Rectal smooth muscle tissue (tissue), 1 donor: ENCODE measurements at regions not wholly inside any gene's neighbourhood (a gene's known extent, or its start where the extent isn't known, plus 50 kb on each side); places are given as distances from the start of the nearest gene placed in this dataset.

ENCODE experiments used
- H3K27ac ChIP-seq: one replicate; pipeline ENCODE4 v1.7.0; 2013; ENCODE audit warnings: low read depth, low read length, inconsistent platforms
- H3K27me3 ChIP-seq: one replicate; pipeline ENCODE4 v1.7.0; 2013; ENCODE audit warnings: low read length; ENCODE audit not compliant: control insufficient read depth, insufficient read depth
- H3K36me3 ChIP-seq: one replicate; pipeline ENCODE4 v1.7.0; 2013; ENCODE audit warnings: low read length; ENCODE audit not compliant: control insufficient read depth, insufficient read depth
- H3K4me1 ChIP-seq: one replicate; pipeline ENCODE4 v1.7.0; 2013; ENCODE audit warnings: low read length; ENCODE audit not compliant: control insufficient read depth, insufficient read depth
- H3K4me3 ChIP-seq: one replicate; pipeline ENCODE4 v1.7.0; 2013; ENCODE audit warnings: low read length
- H3K9ac ChIP-seq: one replicate; pipeline ENCODE4 v1.7.0; 2013; ENCODE audit warnings: low read length

- Histone ChIP-seq H3K4me1 (no peaks in the 10 kb centered on the region), H3K27me3 (no peaks in the 10 kb centered on the region), H3K4me3 (no peak overlapping the region), H3K27ac (no peak overlapping the region), H3K36me3 (no peaks in the 10 kb centered on the region), H3K9ac (no peak overlapping the region)
Measured at GRCh38 chr2:163395602-163396001, 340.2 kb downstream of the FIGN start.

- Histone ChIP-seq H3K27ac (no peak overlapping the region), H3K27me3 (no peaks in the 10 kb centered on the region), H3K4me1 (no peaks in the 10 kb centered on the region), H3K4me3 (no peak overlapping the region), H3K9ac (no peak overlapping the region), H3K36me3 (no peaks in the 10 kb centered on the region)
Measured at GRCh38 chr2:163389838-163390237, 346.0 kb downstream of the FIGN start.

- H3K27me3 ChIP-seq = no peaks in the 10 kb centered on the region
- no peaks in the 10 kb centered on the region for H3K4me1 ChIP-seq
- H3K27ac ChIP-seq = no peak overlapping the region
- H3K9ac ChIP-seq = no peak overlapping the region
- no peaks in the 10 kb centered on the region for H3K36me3 ChIP-seq
- no peak overlapping the region for H3K4me3 ChIP-seq
Measured at GRCh38 chr2:163375472-163375871, 360.3 kb downstream of the FIGN start.

DNA sequence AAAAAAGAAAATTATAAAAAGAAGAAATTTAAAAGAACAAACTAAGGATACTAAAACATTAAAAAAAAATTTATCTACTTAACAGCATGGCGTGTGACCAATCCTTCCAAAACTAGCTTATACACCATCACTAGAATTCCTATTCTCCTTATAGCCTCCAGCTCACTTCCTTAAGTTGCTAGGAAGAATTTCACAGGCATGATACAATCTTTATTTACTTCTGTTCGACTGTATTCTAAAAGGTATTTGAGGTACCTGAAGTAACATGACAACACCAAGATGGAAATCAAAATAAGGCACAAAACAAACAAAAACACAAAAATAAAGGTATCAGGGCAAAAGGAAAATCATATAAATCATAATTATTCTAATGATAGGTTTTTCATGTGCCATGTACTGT is 360.7 kb downstream of the FIGN start:
- Histone ChIP-seq H3K27me3 (no peaks in the 10 kb centered on the region), H3K36me3 (no peaks in the 10 kb centered on the region), H3K27ac (no peak overlapping the region), H3K4me3 (no peak overlapping the region), H3K9ac (no peak overlapping the region), H3K4me1 (no peaks in the 10 kb centered on the region)

DNA sequence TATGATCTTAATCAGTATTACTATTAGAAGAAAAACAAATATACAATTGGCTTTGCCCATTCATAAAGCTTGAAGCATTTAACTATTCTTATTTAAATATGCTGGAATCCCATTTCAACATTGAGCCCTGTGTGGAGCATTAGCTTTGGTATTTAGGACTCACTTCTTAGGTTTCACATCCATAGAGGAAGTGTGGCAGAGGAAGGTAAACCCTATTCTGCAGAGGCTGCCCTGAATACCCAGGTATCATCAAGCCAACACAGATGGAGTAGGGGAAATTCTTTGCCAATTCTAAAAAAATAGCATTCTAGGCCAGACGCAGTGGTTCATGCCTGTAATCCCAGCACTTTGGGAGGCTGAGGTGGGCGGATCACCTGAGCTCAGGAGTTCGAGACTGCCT is 361.5 kb downstream of the FIGN start:
- Histone ChIP-seq H3K4me3 (no peak overlapping the region), H3K36me3 (no peaks in the 10 kb centered on the region), H3K27ac (no peak overlapping the region), H3K4me1 (no peaks in the 10 kb centered on the region), H3K9ac (no peak overlapping the region), H3K27me3 (no peaks in the 10 kb centered on the region)

- no peak overlapping the region for H3K27ac ChIP-seq
- no peaks in the 10 kb centered on the region for H3K4me1 ChIP-seq
- H3K9ac ChIP-seq = no peak overlapping the region
- no peaks in the 10 kb centered on the region for H3K36me3 ChIP-seq
- H3K27me3 ChIP-seq = no peaks in the 10 kb centered on the region
- H3K4me3 ChIP-seq = no peak overlapping the region
Measured at GRCh38 chr2:163373496-163373895, 362.3 kb downstream of the FIGN start.

GRCh38 chr2:163370169-163370886 is 365.5 kb downstream of the FIGN start:
- Histone ChIP-seq H3K4me1 (no peaks in the 10 kb centered on the region), H3K9ac (no peak overlapping the region), H3K4me3 (no peak overlapping the region), H3K27ac (no peak overlapping the region), H3K27me3 (no peaks in the 10 kb centered on the region), H3K36me3 (no peaks in the 10 kb centered on the region)

DNA sequence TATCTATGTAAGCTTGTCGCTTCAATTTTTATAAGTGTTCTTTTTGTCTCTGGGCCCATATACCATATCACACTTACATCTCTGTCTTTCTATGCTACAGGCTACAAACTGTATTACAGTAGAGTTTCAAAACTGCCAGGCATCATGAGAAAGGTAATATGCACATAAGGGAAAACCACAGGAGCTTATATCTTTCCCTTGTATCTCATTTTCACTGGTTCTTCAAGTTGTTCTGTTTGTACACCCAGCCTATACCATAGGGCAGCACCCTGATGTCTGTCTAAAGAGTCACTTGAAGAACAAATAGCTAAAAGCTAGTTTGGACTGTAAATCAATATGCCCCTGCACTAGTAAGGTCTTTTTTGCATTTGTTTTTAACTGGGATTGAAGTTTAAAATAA is 366.7 kb downstream of the FIGN start:
- Histone ChIP-seq H3K36me3 (no peaks in the 10 kb centered on the region), H3K4me1 (no peaks in the 10 kb centered on the region), H3K27me3 (no peaks in the 10 kb centered on the region), H3K4me3 (no peak overlapping the region), H3K27ac (no peak overlapping the region), H3K9ac (no peak overlapping the region)

DNA sequence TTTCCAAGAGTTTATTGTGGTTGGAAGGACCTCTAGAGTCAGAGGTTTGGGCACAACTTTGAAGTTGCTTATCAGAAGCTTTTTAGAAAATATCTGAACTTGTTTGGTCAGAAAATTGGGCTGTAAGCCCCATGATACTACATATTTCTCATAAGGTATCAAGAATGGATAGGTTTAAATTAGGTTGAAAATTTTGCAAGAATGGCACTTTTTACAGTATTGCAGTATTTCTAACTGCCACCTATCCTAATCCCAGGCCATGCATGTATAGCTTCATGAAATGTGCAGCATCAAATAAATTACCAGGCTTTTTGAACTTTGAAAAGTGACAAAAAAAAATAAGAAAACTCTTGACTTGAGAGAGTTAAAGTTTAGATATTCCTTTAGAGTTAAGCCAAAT is 367.2 kb downstream of the FIGN start:
- H3K4me3 ChIP-seq = no peak overlapping the region
- no peaks in the 10 kb centered on the region for H3K36me3 ChIP-seq
- H3K27ac ChIP-seq = no peak overlapping the region
- H3K27me3 ChIP-seq = no peaks in the 10 kb centered on the region
- H3K9ac ChIP-seq = no peak overlapping the region
- no peaks in the 10 kb centered on the region for H3K4me1 ChIP-seq

- H3K4me1 ChIP-seq = no peaks in the 10 kb centered on the region
- H3K27me3 ChIP-seq = no peaks in the 10 kb centered on the region
- H3K9ac ChIP-seq = no peak overlapping the region
- H3K27ac ChIP-seq = no peak overlapping the region
- no peaks in the 10 kb centered on the region for H3K36me3 ChIP-seq
- H3K4me3 ChIP-seq = no peak overlapping the region
Measured at GRCh38 chr2:163367825-163368582, 367.8 kb downstream of the FIGN start.

- no peaks in the 10 kb centered on the region for H3K36me3 ChIP-seq
- no peak overlapping the region for H3K4me3 ChIP-seq
- no peak overlapping the region for H3K9ac ChIP-seq
- no peak overlapping the region for H3K27ac ChIP-seq
- no peaks in the 10 kb centered on the region for H3K4me1 ChIP-seq
- no peaks in the 10 kb centered on the region for H3K27me3 ChIP-seq
Measured at GRCh38 chr2:163364736-163365135, 371.1 kb downstream of the FIGN start.

- Histone ChIP-seq H3K4me3 (no peak overlapping the region), H3K4me1 (no peaks in the 10 kb centered on the region), H3K36me3 (no peaks in the 10 kb centered on the region), H3K27me3 (no peaks in the 10 kb centered on the region), H3K27ac (no peak overlapping the region), H3K9ac (no peak overlapping the region)
Measured at GRCh38 chr2:163353551-163353950, 382.3 kb downstream of the FIGN start.

- Histone ChIP-seq H3K27me3 (no peaks in the 10 kb centered on the region), H3K9ac (no peak overlapping the region), H3K4me3 (no peak overlapping the region), H3K27ac (no peak overlapping the region), H3K36me3 (no peaks in the 10 kb centered on the region), H3K4me1 (no peaks in the 10 kb centered on the region)
Measured at GRCh38 chr2:163351966-163352365, 383.8 kb downstream of the FIGN start.
